ENCODE measurements at regions not wholly inside any gene's neighbourhood (a gene's known extent, or its start where the extent isn't known, plus 50 kb on each side); places are given as distances from the start of the nearest gene placed in this dataset.
"Not testable (repeated sequence)": the region's sequence is repeated elsewhere in the genome, so short reads cannot be mapped to it uniquely, and the experiment has no call there.

DNA sequence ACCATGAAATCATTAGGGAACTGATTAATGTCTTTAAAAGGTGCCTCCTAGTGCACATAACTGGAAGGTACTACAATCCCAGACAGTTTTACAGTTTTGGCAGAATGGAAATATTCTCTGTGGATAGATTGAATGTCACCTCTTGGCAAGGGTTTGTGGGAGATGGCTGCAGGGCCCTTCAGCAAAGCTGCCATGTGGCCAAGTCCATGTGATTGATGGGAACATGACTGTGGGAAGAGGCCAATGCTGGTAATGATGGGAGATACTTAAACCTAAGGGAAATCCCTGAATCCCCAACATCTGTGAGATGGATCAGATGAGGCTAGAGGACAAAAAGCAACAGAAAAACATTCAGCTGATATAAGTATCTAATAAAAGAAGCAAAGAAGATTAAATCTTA lies 493.7 kb downstream of the MAGEE1 start:
- Mint-ChIP-seq H3K27ac (no peak overlapping the region), H3K27me3 (no peaks in the 10 kb centered on the region), H3K4me3 (no peak overlapping the region), H3K9me3 (peaks cover 14% of the 10 kb centered on the region), H3K36me3 (ENCODE audit: low read depth) (no peaks in the 10 kb centered on the region), H3K4me1 (ENCODE audit: low read depth) (no peaks in the 10 kb centered on the region)
- intact Hi-C loops (cut with micrococcal nuclease): no loop called here

DNA sequence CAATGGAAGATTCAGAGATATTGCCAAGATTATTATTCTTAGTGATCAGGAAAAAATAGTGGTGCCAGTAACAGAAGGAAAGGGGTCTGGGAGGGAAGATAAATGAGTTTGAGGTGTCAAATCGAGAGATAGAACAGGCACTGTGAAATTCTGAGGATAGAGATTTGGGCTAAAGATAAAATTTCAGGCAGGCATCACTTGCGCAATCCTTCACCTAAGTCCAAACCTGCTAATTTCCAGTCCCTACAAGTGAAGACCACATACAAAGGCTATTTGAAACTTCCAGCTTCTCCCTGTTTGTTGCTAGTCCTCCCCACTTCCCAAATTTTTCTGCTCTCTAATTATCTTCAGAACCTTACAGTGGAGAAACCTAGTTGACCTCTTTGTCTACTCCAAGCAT lies 494.6 kb downstream of the MAGEE1 start:
- Mint-ChIP-seq H3K4me1 (ENCODE audit: low read depth) (no peaks in the 10 kb centered on the region), H3K27me3 (no peaks in the 10 kb centered on the region), H3K4me3 (no peak overlapping the region), H3K27ac (no peak overlapping the region), H3K36me3 (ENCODE audit: low read depth) (no peaks in the 10 kb centered on the region), H3K9me3 (peaks cover 18% of the 10 kb centered on the region)
- intact Hi-C loops (cut with micrococcal nuclease): no loop called here

DNA sequence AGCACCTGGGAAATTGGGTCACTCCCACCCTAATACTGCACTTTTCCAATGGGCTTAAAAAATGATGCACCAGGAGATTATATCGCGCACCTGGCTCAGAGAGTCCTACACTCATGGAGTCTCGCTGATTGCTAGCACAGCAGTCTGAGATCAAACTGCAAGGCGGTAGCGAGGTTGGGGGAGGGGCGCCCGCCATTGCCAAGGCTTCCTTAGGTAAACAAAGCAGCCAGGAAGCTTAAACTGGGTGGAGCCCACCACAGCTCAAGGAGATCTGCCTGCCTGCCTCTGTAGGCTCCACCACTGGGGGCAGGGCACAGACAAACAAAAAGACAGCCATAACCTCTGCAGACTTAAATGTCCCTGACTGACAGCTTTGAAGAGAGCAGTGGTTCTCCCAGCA lies 497.1 kb downstream of the MAGEE1 start:
- H3K27me3 Mint-ChIP-seq: not testable (repeated sequence)
- peaks cover 23% of the 10 kb centered on the region for H3K9me3 Mint-ChIP-seq

GRCh38 chrX:76931518-76931917 lies 504.0 kb downstream of the MAGEE1 start:
- intact Hi-C loops (cut with micrococcal nuclease): no loop called here
- H3K4me3 Mint-ChIP-seq: no peak overlapping the region
- no peaks in the 10 kb centered on the region for H3K27me3 Mint-ChIP-seq
- H3K4me1 Mint-ChIP-seq (ENCODE audit: low read depth): no peaks in the 10 kb centered on the region
- no peaks in the 10 kb centered on the region for H3K36me3 Mint-ChIP-seq (ENCODE audit: low read depth)
- H3K9me3 Mint-ChIP-seq: peaks cover 14% of the 10 kb centered on the region
- H3K27ac Mint-ChIP-seq: no peak overlapping the region

More for the DNA sequence above, 497.1 kb downstream of the MAGEE1 start:
- H3K27ac Mint-ChIP-seq; intact Hi-C loops (cut with micrococcal nuclease); H3K4me1 Mint-ChIP-seq (ENCODE audit: low read depth); H3K4me3 Mint-ChIP-seq; H3K36me3 Mint-ChIP-seq (ENCODE audit: low read depth): not testable (repeated sequence)

- Mint-ChIP-seq H3K4me3 (no peak overlapping the region), H3K27ac (no peak overlapping the region), H3K27me3 (no peaks in the 10 kb centered on the region), H3K4me1 (ENCODE audit: low read depth) (no peaks in the 10 kb centered on the region), H3K36me3 (ENCODE audit: low read depth) (no peaks in the 10 kb centered on the region), H3K9me3 (peaks cover 32% of the 10 kb centered on the region)
- intact Hi-C loops (cut with micrococcal nuclease): no loop called here
These were observed 489.7 kb upstream of the FGF16 start for GRCh38 chrX:76957485-76957884.

- intact Hi-C loops (cut with micrococcal nuclease): no loop called here
- Mint-ChIP-seq H3K4me1 (ENCODE audit: low read depth) (no peaks in the 10 kb centered on the region), H3K27me3 (no peaks in the 10 kb centered on the region), H3K9me3 (no peaks in the 10 kb centered on the region), H3K27ac (no peak overlapping the region), H3K36me3 (ENCODE audit: low read depth) (no peaks in the 10 kb centered on the region), H3K4me3 (no peak overlapping the region)
These were observed 475.5 kb upstream of the FGF16 start for GRCh38 chrX:76971393-76972376.

DNA sequence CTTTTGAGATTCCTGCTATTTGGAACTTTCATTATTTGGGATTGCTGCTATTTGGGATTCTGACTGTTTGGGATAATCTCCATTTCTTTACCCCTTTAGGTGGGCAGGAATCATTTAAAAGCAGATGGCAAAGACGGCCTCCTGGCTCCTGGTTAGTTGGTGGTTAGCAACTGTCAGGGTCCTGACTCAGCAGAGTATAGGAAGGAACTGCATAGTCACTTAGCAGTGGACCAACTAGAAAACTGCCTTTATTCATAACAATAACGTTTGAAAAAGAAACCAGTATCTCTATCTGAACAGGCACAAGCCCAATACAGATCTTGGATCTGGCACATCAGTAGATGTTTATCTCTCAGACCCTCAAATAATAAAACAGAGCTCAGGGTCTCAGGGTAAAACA lies 469.7 kb upstream of the FGF16 start:
- H3K4me1 Mint-ChIP-seq (ENCODE audit: low read depth): no peaks in the 10 kb centered on the region
- no peaks in the 10 kb centered on the region for H3K36me3 Mint-ChIP-seq (ENCODE audit: low read depth)
- H3K4me3 Mint-ChIP-seq: no peak overlapping the region
- no peak overlapping the region for H3K27ac Mint-ChIP-seq
- H3K27me3 Mint-ChIP-seq: no peaks in the 10 kb centered on the region
- H3K9me3 Mint-ChIP-seq: peaks cover 22% of the 10 kb centered on the region
- intact Hi-C loops (cut with micrococcal nuclease): no loop called here

- Mint-ChIP-seq H3K27ac (no peak overlapping the region), H3K36me3 (ENCODE audit: low read depth) (no peaks in the 10 kb centered on the region), H3K27me3 (no peaks in the 10 kb centered on the region), H3K9me3 (peaks cover 27% of the 10 kb centered on the region), H3K4me1 (ENCODE audit: low read depth) (no peaks in the 10 kb centered on the region), H3K4me3 (no peak overlapping the region)
- intact Hi-C loops (cut with micrococcal nuclease): no loop called here
These were observed 459.8 kb upstream of the FGF16 start for GRCh38 chrX:76987381-76987780.

GRCh38 chrX:76996641-76997040 lies 450.5 kb upstream of the FGF16 start:
- Mint-ChIP-seq H3K27ac (no peak overlapping the region), H3K27me3 (no peaks in the 10 kb centered on the region), H3K4me3 (no peak overlapping the region), H3K4me1 (ENCODE audit: low read depth) (no peaks in the 10 kb centered on the region), H3K9me3 (peaks cover 31% of the 10 kb centered on the region), H3K36me3 (ENCODE audit: low read depth) (no peaks in the 10 kb centered on the region)
- intact Hi-C loops (cut with micrococcal nuclease): no loop called here

GRCh38 chrX:77003530-77003929 lies 443.7 kb upstream of the FGF16 start:
- H3K27me3 Mint-ChIP-seq: no peaks in the 10 kb centered on the region
- H3K4me1 Mint-ChIP-seq (ENCODE audit: low read depth): no peaks in the 10 kb centered on the region
- intact Hi-C loops (cut with micrococcal nuclease): no loop called here
- no peak overlapping the region for H3K4me3 Mint-ChIP-seq
- H3K27ac Mint-ChIP-seq: no peak overlapping the region
- no peaks in the 10 kb centered on the region for H3K36me3 Mint-ChIP-seq (ENCODE audit: low read depth)
- no peaks in the 10 kb centered on the region for H3K9me3 Mint-ChIP-seq

DNA sequence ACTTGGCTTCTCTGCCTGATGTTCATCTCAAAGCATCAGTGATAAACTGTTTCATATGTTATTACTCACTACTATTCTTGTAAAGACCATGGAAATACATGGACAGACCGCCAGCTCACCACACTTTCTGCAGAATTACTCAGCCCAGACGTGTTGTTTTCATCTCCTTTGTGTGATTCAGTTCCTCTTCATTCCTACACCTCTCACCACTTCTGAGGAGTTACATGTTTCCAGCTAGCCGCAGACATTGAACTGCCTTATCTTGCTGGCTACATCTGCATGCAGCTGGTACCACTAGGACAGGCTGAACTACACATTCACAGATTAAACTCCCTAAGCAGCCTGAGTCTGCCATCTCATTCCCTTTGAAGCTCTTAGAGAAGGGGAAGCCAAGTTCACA lies 443.2 kb upstream of the FGF16 start:
- Mint-ChIP-seq H3K27me3 (no peaks in the 10 kb centered on the region), H3K27ac (no peak overlapping the region), H3K36me3 (ENCODE audit: low read depth) (no peaks in the 10 kb centered on the region), H3K4me1 (ENCODE audit: low read depth) (no peaks in the 10 kb centered on the region), H3K4me3 (no peak overlapping the region), H3K9me3 (no peaks in the 10 kb centered on the region)
- intact Hi-C loops (cut with micrococcal nuclease): no loop called here

GRCh38 chrX:77009691-77010090 lies 437.5 kb upstream of the FGF16 start:
- Mint-ChIP-seq H3K4me1 (ENCODE audit: low read depth) (no peaks in the 10 kb centered on the region), H3K36me3 (ENCODE audit: low read depth) (no peaks in the 10 kb centered on the region), H3K4me3 (no peak overlapping the region), H3K9me3 (no peaks in the 10 kb centered on the region), H3K27ac (no peak overlapping the region), H3K27me3 (no peaks in the 10 kb centered on the region)
- intact Hi-C loops (cut with micrococcal nuclease): no loop called here

- H3K27me3 Mint-ChIP-seq: no peaks in the 10 kb centered on the region
- no peaks in the 10 kb centered on the region for H3K4me1 Mint-ChIP-seq (ENCODE audit: low read depth)
- intact Hi-C loops (cut with micrococcal nuclease): no loop called here
- no peaks in the 10 kb centered on the region for H3K36me3 Mint-ChIP-seq (ENCODE audit: low read depth)
- H3K27ac Mint-ChIP-seq: no peak overlapping the region
- no peak overlapping the region for H3K4me3 Mint-ChIP-seq
- H3K9me3 Mint-ChIP-seq: no peaks in the 10 kb centered on the region
These were observed 432.5 kb upstream of the FGF16 start for GRCh38 chrX:77014377-77015372.

GRCh38 chrX:77017093-77017492 lies 430.1 kb upstream of the FGF16 start:
- intact Hi-C loops (cut with micrococcal nuclease): no loop called here
- H3K27me3 Mint-ChIP-seq: no peaks in the 10 kb centered on the region
- H3K4me1 Mint-ChIP-seq (ENCODE audit: low read depth): no peaks in the 10 kb centered on the region
- no peaks in the 10 kb centered on the region for H3K36me3 Mint-ChIP-seq (ENCODE audit: low read depth)
- H3K27ac Mint-ChIP-seq: no peak overlapping the region
- no peak overlapping the region for H3K4me3 Mint-ChIP-seq
- no peaks in the 10 kb centered on the region for H3K9me3 Mint-ChIP-seq

All from dendritic cell treated with granulocyte-macrophage colony-stimulating factor and Interleukin-4, amounts not matched to agents 40 ng/mL and 50 ng/mL, for 4 days (primary cell).